ENCODE measurements at regions not wholly inside any gene's neighbourhood (a gene's known extent, or its start where the extent isn't known, plus 50 kb on each side); places are given as distances from the start of the nearest gene placed in this dataset.

DNA sequence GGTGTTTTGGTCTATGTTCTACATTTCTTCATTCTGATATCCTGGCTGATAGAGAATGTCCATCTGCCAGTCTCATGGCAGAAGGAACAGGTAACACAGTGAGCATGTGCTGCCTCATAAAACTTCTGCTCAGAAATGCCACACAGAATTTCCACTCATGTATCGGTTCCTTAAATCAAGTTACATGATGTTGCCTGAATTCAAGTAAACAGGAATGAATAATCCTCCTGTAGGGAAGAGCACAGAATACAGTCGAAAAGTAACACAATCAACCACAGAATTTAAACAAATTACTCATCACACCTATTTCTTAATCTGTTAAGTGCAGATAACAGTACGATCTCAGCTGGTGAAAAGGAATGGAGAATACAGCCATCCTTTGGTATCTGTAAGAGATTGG, 74.7 kb downstream of the FAM217A start:
- no peak for DNase-seq (ENCODE audit: low spot score)

DNA sequence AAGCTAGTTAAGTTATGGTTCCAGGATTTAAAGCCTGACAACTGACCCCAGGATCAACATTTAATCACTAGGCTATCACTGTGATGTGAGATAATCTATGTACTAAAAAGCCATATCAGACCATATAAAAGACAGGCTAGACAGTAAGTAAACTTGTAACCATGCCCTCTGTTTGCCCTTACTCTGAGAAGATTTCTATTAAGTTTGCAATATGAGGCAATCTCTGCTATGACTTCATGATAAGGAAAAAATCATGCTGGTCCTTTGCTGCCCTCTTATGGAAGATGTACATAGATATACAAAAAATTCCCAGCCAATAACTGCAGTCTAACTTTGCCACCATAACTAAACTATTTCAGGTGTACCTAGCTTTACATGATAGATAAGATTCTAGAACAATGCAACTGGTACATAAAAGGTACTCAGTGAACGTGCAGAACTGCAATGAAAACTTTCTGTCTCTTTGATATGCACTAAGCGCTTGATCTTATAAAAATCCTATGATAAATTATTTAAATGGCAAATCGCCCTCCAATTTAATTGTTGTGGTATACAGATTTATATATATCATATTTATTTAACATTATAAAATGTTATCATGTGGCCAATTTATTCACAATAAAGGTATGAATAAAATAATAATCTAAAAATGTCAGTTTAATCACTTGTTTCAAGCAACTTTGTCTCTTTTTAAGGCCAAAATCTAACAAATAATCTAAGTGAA, 70.5 kb downstream of the FAM217A start:
- no peak for DNase-seq (ENCODE audit: low spot score)

DNA sequence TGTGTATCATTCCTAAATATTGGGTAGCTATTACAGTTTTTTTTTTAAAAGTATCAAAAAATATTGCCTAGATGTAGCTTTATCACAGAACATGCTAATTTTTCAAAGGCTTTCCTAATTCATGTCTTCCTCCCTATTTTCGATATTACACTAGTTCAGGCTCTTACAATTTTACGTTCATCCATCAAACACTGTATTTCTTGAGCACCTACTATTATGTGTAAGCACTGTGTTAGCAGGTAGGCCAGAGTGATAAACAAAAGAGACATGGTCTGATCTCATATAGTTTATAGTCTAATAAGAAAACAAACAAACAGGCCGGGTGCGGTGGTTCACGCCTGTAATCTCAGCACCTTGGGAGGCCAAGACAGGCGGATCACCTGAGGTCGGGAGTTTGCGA, 69.5 kb downstream of the FAM217A start:
- no peak for DNase-seq (ENCODE audit: low spot score)

DNA sequence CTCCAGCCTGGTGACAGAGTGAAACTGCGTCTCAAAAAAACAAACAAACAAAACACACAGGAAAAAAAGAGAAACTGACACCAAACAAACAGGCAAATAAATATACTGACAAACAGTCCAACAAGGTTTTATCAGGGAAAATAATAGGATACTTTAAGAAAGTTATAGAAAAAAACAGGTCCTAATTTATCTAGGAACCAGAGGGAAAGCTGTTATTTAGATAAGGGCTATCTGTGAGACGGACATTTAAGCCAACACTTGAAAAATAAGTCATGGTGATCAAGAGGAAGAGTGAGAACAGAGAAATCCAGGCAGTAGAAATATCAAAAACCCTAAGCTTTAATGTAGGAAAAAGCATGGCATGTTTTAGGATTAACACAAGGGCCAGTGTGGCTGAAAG, 68.9 kb downstream of the FAM217A start:
- no peak for DNase-seq (ENCODE audit: low spot score)

DNA sequence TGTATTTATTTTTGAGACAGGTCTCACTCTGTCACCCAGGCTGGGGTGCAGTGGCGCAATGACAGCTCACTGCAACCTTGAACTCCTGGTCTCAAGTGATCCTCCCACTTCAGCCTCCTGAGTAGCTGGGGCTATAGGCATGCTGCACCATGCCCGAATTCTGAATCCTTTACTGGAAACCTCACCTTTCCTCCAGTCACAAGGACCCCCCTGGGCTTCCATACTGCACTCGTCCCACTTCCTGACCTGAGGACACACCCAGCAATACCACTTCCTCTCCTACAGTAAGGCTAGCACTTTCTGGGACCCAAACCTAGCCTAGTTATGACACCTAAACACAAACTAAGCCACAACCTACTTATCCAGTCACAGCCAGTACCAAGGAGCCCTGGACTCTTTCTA, 68.2 kb downstream of the FAM217A start:
- DNase-seq (ENCODE audit: low spot score), result no peak

DNA sequence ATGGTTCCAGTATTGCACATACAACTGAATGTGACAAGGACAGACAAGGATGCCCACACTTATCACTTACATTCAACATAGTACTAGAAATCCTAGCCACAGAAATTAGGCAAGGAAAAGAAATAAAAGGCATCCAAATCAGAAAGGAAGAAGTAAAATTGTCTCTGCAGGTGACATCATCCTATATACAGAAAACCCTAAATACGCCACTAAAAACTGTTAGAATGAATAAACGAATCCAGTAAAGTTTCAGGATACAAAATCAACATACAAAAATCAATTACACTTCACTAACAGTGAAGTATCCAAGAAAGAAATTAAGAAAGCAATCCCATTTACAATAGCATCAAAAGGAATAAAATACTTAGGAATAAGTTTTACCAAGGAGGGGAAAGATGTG, 66.1 kb downstream of the FAM217A start:
- DNase-seq (ENCODE audit: low spot score), result no peak

DNA sequence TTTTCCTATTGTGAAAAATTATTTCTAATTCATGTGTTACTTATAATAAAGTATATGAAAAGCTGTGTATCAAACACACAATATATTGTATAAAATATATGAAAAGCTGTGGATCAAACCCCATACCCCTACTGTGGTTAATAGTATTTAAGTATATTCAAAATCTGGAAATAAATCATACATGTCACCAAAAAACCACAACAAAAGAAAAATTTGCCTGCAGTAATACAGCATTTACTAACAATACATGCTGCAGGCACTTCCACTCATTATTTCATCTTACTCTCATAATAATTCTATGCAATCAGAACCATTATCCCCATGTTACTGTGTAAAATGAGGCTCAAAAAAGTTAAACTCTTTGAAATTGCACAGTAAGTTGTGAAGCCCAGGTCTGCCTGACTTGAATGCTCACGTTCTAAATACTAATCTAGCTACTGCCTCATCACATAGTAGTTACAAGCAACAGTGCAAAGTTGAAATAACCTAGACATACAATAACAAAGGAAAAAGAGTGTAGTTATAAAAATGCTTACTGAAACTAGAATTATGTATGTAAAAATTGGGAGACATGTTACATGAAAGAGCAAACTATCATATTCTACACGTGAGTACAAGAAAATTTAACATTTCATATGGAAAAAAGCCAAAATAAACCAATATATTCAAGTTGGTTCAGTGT, 61.7 kb downstream of the FAM217A start:
- no peak for DNase-seq (ENCODE audit: low spot score)

DNA sequence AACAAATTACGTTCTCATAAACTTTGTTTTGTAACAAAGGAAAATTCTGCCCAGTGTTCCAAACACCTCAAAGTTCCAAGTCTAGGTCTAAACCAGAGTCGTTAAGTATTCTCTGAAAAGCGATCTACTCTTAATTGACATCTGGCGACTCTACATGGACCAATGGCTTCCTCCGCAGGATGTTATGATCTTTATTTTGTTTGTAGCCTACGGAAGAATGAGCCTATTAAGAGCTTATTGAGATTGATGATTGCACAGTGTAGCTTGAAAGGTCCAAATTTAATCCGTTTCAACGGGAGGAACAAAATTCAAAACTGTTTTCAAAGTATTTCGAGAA, 61.1 kb downstream of the FAM217A start:
- no peak for DNase-seq (ENCODE audit: low spot score)

DNA sequence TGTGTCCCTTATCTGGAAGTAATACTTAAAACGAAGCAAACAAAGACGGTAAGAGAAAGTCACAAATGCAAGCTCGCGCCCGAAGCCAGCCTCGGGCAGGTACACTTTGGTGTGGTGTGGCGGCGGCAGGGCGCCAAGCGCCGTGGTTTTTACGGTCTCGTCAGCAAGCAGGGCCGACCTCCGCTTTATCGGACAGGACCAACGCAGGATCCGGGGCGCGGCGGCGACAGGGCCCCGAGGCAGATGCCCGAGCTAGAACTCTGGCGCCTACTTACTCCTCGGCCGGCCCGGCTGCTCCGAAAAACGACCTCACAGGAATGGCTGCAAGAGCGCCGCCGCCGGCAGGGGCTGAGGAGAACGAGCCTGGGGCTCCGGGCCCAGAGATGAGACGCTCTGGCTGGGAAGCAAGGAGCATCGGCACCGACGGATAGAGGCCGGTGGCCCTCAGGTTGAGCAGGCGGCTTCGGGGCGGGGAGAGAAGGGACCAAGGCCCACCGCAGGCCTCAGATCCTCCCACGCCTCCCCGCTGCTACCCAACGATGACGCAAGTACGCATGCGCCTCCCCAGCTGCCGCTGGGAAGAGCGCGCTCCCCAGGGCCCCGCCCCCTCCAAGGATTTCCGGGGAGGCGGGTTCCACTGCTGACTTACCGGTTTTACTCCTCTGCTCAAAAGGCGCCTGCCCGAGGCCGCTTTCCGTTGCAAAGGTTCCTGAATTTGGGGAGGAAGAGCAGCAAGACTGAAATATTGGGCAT, 60.6 kb downstream of the FAM217A start:
- DNase-seq (ENCODE audit: low spot score), result peak; percentile 96
